ENCODE measurements at regions not wholly inside any gene's neighbourhood (a gene's known extent, or its start where the extent isn't known, plus 50 kb on each side); places are given as distances from the start of the nearest gene placed in this dataset.

DNA sequence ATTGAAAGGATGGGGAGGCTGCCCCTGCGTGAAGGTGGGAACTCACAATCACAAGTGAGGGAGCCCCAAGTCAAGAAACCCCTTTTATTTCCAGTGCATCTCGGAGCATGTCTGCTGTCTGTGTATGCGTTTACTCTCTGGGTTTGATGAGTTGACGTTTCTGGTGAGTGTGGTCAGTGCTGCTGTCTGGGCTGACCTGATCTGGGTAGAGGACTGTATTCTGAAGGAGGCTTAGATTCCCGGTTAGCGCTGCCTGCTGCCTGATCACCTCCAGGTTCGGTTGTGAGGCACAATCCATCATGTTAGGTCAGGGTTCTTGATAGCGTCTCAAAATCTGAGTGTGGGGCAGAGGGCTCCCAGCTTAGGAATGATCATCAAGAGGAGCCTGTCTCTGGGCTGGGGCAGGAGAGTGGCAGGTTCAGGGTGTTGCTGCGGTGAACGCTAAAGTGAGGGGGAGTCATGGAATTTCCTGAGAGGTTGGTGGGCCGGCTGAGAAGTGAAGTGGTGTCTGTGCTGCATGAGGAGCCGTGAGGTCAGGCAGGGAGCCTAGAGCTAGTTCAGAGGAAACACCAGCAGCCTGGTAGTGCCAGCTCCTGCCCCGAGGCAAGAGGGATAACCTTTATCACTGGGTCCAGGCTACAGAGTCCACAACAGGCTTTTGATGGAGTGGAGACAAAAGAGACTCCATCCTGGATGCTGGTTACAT lies 225.3 kb upstream of the CST7 start:
- no peak for DNase-seq (ENCODE audit: low read depth)
- TF ChIP-seq, protein P1, sequence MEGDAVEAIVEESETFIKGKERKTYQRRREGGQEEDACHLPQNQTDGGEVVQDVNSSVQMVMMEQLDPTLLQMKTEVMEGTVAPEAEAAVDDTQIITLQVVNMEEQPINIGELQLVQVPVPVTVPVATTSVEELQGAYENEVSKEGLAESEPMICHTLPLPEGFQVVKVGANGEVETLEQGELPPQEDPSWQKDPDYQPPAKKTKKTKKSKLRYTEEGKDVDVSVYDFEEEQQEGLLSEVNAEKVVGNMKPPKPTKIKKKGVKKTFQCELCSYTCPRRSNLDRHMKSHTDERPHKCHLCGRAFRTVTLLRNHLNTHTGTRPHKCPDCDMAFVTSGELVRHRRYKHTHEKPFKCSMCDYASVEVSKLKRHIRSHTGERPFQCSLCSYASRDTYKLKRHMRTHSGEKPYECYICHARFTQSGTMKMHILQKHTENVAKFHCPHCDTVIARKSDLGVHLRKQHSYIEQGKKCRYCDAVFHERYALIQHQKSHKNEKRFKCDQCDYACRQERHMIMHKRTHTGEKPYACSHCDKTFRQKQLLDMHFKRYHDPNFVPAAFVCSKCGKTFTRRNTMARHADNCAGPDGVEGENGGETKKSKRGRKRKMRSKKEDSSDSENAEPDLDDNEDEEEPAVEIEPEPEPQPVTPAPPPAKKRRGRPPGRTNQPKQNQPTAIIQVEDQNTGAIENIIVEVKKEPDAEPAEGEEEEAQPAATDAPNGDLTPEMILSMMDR (IDR thresholded peaks at IDR 0.05; ENCODE audit: insufficient read depth, low read length): no peak
- H3K4me3 ChIP-seq (ENCODE audit: low read depth, low read length): no peak overlapping the region

DNA sequence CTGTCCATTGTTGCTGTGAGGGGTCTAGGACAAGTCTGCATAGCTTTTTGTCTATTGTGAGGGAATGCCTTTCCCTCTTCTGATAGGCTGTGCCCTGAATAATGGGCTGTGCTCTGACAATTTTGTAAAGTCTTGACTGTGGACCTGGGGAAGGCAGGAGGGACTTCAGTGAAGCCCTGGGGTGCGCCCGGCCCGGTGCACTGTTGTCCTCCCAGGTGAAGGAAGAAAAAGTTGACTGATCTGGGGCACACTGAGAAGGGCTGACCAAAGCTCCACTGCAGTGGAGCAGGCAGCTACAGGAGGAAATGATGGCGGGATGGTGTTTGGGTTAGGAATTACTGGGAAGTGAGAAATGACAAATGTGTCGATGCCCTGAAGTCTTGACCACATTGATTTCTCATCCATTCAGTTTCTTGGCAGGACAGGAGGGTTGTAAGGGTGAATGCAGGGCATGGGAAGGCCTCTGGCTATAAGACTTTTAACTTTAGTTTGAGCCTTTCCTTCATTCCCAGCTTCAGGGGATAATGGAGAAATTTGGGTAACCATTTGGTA lies 224.0 kb upstream of the CST7 start:
- H3K4me3 ChIP-seq (ENCODE audit: low read depth, low read length): no peak overlapping the region
- no peak for DNase-seq (ENCODE audit: low read depth)
- TF ChIP-seq, protein P1 (IDR thresholded peaks at IDR 0.05; ENCODE audit: insufficient read depth, low read length): no peak

DNA sequence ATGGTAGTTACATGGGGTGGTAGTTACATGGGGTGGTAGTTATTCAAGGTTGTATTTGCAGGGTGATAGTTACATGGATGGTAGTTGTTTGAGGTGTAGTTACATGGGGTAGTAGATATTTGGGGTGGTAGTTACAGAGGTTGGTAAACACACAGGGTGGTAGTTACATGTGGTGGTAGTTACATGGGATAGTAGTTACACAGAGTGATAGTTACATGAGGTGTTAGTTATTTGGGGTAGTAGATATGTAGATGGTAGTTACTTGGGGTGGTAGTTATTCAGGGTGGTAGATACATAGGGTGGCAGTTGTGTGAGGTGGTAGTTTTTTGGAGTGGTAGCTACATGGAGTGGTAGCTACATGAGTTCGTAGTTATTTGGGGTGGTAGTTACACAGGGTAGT lies 221.3 kb upstream of the CST7 start:
- H3K4me3 ChIP-seq (ENCODE audit: low read depth, low read length): no peak overlapping the region
- DNase-seq (ENCODE audit: low read depth): no peak
- TF ChIP-seq, protein P1 (IDR thresholded peaks at IDR 0.05; ENCODE audit: insufficient read depth, low read length): no peak

DNA sequence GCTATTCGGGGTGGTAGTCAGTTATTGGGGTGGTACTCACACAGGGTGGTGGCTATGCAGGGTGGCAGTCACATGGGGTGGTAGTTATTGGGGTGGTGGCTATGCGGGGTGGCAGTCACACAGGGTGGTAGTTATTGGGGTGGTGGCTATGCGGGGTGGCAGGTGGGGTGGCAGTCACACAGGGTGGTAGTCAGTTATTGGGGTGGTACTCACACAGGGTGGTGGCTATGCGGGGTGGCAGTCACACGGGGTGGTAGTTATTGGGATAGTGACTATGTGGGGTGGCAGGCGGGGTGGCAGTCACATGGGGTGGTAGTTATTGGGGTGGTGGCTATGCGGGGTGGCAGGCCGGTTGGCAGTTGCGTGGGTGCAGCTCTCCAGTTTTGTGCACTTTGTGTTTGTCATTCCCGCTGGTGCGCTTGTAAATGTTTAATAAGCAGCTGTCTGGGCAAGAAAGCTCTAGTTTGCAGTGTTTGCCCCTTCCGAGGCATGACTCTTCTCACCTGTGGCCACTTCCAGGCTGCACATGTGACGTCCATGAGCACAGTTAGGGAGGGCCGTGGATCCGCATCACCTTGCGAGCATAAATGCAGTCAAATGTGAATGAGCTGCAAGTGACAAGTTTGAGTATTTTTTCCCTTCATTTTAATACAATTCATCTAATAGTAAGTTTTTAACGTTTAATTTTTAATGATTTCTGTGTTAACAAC lies 219.0 kb upstream of the CST7 start:
- no peak for DNase-seq (ENCODE audit: low read depth)
- TF ChIP-seq, protein P1 (IDR thresholded peaks at IDR 0.05; ENCODE audit: insufficient read depth, low read length): no peak
- no peak overlapping the region for H3K4me3 ChIP-seq (ENCODE audit: low read depth, low read length)

GRCh38 chr20:24730750-24731149 lies 218.3 kb upstream of the CST7 start:
- TF ChIP-seq, protein P1 (IDR thresholded peaks at IDR 0.05; ENCODE audit: insufficient read depth, low read length): no peak
- no peak for DNase-seq (ENCODE audit: low read depth)

GRCh38 chr20:24731312-24731711 lies 217.8 kb upstream of the CST7 start:
- H3K4me3 ChIP-seq (ENCODE audit: low read depth, low read length): no peak overlapping the region

More at GRCh38 chr20:24730750-24731149, 218.3 kb upstream of the CST7 start:
- no peak overlapping the region for H3K4me3 ChIP-seq (ENCODE audit: low read depth, low read length)

More at GRCh38 chr20:24731312-24731711, 217.8 kb upstream of the CST7 start:
- TF ChIP-seq, protein P1 (IDR thresholded peaks at IDR 0.05; ENCODE audit: insufficient read depth, low read length): no peak
- DNase-seq (ENCODE audit: low read depth): no peak

Data from fibroblast of the aortic adventitia (primary cell).